G401 (cell line): ENCODE measurements at regions not wholly inside any gene's neighbourhood (a gene's known extent, or its start where the extent isn't known, plus 50 kb on each side); places are given as distances from the start of the nearest gene placed in this dataset.
"Not testable (repeated sequence)": the region's sequence is repeated elsewhere in the genome, so short reads cannot be mapped to it uniquely, and the experiment has no call there.

Experiments
- DNase-seq: peaks from one replicate; pipeline ENCODE4 v3.0.0-alpha.2; 2015; ENCODE audit warnings: low spot score
- in situ Hi-C: cut with HindIII; loops from 2 replicates; pipeline ENCODE4 v1.10.0; 2016; ENCODE audit warnings: low sequenced_read_pairs, mixed read lengths

DNA sequence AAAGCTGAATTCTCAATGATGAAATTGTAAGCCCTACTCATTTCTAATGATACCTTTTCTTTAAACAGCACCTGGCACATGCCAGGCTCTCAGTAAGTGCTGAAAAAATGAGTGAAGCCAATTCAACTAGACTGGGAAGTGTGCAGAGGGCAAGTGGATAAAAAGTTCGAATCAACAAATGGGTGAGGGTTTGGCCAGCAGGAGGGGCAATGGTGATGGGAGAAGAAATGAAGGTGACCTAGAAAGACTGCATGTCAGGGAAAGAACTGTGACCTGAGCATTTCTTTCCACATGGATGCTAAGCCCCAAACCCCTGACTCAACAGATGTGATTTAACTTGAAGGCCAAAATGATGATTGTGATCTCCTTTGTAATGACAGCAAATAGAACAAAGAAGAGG, 54.6 kb downstream of the DKK1 start:
- in situ Hi-C loops = no loop called here
- DNase-seq = no peak

DNA sequence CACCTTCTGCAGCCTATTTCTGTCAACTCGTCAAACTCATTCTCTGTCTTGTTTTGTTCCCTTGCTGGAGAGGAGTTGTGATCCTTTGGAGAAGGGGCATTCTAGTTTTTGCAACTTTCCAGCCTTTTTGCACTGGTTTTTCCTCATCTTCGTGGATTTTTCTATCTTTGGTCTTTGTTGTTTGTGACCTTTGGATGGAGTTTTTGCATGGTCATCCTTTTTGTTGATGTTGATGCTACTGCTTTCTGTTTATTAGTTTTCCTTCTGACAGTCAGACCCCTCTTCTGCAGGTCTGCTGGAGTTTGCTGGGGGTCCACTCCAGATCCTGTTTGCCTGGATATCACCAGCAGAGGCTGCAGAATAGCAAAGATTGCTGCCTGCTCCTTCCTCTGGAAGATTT, 60.1 kb downstream of the DKK1 start:
- DNase-seq, in situ Hi-C loops: not testable (repeated sequence)

DNA sequence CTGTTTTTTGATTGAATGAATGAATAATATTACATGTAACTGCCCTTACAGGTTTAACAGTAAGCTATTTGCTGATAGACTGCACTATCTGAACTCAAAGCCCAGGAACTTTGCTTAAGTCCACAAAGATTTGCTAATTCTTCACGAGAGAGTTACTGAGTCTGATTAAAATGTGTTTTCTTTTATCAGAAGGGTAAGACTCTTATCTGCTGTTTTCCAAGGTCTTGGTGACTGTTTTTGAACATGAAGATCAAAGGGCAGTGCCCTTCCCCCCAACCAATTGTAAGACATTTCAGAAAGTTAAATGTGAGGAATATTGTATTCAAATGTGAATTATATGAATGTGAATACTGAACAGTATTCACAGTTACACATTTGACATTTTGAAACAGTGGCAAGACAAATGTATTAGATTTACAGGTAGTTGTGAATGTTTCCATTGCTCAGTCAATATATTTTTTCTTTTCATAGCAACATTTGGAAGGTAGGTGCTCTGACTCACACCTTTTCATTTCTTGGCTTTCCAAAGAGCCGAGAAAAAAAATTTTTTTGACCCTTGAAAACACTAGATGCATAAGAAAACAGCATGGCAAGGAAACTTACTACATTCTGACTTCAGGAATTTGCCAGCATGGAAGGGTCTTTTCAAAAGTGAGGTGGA, 62.7 kb downstream of the DKK1 start:
- in situ Hi-C loops = no loop called here

DNA sequence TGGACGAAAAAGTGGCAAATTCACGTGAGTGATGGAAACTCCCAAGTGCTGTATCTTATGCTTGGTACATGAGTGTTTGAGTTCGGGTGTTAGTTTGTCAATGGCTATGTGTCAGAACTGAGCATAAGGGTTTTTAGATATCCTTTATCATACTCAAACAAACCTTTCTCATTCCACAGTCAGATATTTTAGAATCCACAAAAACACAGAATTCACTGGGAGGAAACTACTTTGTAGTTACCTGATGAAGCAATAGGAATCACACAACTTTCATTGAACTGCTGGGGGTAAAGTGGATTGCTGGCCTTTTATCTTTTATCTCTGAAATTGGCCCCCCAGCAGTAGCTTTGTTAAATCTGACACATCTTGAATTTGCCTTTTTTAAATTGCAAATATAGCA, 64.0 kb downstream of the DKK1 start:
- in situ Hi-C loops = no loop called here
- no peak for DNase-seq

More for the DNA sequence above, 62.7 kb downstream of the DKK1 start:
- DNase-seq = no peak

DNA sequence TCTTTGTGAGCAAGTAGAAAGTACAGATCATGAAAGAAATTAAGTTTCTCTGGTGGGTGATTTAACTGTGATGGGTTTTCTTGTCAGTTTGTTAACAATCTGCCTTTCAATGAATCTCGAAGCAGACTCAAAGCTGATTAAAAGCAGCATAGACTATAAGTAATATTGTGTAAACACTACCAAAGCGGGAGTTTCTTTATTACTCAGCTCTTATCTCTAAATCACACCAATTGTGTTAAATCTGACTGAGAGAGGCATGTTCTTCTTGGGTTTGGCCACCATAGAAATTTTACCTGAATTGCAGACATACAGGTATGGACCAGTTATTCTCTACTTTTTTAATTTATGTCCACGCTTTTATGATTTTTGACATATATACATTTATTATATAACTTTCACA, 65.2 kb downstream of the DKK1 start:
- no peak for DNase-seq
- in situ Hi-C loops = no loop called here

DNA sequence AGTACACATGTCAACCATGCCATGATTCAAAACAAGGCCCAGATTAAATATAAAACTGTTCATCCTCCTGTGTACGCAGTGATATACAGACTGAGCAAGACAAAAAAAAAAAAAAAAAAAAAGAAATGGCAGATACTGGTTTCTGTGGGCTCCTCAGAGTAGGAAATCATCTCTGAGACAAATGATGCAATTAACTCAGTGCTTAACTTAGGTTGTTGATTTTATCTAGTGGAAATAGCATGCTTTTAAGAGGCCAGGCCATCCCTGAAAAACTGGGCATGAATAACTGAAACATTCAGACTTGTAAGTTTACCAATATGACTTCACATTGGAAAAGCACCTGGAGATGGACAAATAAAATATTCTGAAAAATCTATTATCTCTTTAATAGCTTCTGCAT, 69.0 kb downstream of the DKK1 start:
- in situ Hi-C loops = no loop called here
- no peak for DNase-seq

DNA sequence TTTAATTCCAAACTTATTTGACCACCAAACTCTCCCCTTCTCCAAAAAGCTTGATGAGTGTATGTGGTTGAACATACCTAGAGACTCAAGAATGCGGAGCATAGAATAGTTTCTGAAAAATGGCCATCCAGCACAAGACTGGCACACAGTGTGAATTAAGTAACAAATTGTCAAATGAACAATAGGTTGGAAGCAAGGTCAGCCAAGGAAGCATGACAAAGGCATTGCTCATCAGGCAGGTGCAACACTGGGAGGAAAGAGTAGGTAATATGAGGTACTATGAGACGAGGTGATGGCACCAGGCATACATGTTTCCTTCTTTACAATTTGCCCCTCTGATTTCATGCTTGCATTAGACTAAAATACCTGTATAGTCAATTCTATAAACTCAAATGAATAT, 73.7 kb downstream of the DKK1 start:
- no peak for DNase-seq
- in situ Hi-C loops = no loop called here

DNA sequence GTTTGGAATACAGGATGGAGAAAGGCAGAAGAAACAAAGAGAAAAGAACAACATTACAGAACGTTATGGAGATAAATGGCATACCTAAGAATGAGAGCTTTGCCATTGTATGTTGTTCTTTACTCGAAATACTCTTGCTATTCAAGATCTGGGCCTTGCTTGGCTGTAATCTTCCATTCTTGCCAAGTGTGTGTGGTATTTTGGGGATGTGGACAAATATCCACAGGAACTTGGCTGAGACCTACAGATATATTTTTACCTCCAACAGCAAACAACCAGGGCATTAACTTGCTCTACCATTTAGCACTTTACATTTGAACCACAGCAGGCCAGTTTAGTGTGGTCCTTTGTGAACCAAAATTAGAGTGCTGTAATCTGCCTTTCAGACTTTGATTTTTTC, 76.3 kb downstream of the DKK1 start:
- in situ Hi-C loops = no loop called here
- DNase-seq = no peak

DNA sequence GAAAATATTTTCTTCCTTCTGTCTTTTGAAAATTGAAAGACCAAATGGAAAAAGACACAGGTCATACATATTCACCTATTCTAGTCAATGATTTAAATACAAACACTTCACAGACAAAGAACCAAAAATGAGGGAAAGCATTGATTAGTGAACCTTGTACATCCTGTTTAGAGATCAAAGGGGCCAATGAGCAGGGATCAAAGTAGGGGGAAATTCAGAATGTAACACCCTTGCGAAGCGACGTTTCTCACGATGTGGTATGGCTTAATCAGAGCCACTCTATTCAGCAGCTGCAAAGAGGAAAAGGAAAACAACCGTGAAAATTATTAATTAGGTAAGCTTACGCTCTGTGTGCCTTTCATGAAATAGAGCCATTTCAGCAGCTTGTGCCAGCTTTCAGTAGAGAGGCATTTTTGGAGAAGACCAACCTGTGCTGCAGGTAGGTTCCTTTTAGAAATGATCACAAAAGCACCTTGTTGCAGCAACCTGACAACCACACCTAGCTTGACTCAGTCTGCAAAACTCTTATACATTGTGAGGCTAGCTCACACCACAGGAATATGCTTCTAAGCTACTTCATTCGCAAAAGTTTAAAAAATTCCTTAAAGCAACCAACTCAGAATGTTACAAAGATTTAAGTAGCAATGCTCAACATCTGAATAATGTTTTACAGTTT, 78.0 kb downstream of the DKK1 start:
- in situ Hi-C loops = no loop called here
- no peak for DNase-seq

DNA sequence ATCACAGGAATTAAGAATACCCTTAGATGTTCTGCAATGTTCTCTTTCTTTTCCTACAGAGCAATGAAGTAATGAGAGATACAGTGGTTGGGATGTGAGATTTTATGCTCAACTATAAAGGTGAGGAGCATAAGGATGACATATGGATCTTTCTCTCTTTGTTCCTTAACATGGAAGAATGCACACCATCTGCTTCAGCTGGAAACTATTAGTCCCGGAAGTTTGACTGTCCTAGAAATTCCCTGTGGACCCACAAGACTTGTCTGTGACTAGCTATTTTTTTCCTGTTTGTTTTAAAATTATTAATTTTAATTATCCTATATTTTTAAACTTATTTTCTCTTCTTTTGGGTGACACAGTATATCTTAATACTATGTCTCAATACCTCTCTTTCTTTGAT, 80.2 kb downstream of the DKK1 start:
- DNase-seq = no peak
- in situ Hi-C loops = no loop called here

DNA sequence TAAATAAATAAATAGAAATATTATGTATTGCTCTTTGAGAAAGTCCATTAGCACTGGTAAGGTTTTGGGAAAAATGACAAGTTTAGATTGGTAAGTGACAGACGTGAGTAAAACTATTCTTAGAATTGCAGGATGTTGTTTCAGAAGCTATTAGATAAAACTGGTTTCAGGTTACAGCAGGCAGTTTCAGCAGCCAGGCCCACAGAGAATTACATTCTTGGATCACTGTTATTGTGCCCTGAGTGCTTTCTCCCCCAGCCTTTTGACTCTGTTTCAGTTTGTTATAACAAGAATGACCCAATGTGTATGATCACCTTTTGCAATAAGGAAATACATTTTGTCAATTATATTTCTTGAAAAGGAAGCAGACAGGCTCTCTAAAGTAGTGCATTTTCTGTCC, 86.5 kb downstream of the DKK1 start:
- in situ Hi-C loops = no loop called here
- DNase-seq = no peak

DNA sequence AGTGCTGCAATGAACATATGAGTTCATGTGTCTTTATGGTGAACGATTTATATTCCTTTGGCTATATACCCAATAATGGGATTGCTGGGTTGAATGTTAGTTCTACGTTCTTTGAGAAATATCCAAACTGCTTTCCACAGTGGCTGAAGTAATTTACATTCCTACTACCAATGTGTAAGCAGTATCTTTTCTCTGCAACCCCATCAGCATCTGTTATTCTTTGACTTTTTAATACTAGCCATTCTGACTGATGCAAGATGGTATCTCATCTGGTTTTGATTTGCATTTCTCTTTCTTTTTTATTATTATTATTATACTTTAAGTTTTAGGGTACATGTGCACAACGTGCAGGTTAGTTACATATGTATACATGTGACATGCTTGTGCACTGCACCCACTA, 89.7 kb downstream of the DKK1 start:
- DNase-seq, in situ Hi-C loops: not testable (repeated sequence)

DNA sequence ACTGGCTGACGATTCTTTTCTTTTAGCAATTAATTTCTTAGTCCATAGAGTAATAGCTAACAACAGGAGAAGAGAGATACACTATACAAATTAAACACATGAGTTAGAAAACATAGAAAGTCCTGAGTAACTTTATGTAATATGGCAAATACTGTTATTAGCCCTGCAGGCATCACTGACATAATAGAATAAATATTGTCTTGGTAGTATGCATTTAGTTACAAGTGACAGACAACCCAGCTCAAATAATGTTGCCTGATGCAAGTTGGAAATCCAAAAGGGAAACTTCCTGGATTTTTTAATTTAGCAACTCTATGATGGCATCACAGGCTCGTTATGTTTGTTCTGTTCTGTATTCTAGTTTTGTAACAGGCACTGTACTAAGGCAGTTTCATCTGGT, 95.1 kb downstream of the DKK1 start:
- DNase-seq = no peak
- in situ Hi-C loops = no loop called here

DNA sequence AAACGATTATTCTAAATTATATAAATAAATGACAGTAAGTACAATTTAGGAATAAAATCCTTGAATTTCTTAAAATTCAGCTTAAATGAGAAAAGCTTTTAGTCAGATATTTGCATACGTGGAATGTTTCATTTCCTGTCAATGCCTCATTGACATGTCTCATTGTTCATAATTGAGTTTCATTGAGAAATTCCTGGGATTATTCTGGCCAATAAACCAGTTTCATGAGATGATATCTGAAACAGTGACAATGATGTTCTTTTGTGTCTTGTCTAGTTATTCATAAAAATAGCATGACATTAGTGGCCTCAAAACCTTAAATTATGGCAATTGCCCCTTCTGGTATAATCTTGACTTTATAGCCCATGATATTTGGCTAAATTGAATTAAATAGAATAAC, 95.8 kb downstream of the DKK1 start:
- in situ Hi-C loops = no loop called here

DNA sequence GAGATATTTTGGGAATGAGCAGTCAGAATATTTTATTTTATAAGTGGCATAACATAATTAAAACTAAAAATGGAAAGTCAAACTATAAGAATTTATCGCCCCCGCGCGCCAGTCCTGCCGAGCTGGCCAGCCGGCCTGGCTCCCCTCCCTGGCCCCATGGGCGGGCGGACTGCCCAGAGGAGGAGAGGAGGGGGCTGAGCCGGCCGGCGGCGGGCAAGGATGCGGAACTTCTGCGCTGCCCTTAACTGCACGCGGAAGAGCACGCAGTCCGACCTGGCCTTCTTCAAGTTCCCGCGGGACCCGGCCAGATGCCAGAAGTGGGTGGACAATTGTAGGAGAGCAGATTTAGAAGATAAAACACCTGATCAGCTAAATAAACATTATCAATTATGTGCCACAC, 96.8 kb downstream of the DKK1 start:
- no peak for DNase-seq
- in situ Hi-C loops = no loop called here

More for the DNA sequence above, 95.8 kb downstream of the DKK1 start:
- no peak for DNase-seq

DNA sequence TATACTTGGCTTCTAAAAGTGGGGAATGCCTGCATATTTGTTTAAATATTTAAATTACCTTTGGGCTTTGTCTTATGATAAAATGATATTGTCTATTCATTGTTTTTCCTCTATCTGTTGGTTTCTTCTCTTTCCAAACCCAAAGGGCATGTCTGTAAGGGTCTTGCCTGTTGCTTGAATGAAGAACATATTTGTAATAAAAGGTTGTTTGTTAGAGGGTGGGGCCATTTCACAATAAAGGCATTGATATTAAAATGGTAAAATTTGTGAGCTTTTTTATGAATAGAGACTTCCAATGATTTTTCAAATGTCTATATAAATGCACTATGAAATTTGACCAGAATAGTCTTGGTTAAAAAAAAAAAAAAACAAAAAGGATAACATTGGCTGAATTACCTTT, 105.2 kb downstream of the DKK1 start:
- no peak for DNase-seq
- in situ Hi-C loops = no loop called here

DNA sequence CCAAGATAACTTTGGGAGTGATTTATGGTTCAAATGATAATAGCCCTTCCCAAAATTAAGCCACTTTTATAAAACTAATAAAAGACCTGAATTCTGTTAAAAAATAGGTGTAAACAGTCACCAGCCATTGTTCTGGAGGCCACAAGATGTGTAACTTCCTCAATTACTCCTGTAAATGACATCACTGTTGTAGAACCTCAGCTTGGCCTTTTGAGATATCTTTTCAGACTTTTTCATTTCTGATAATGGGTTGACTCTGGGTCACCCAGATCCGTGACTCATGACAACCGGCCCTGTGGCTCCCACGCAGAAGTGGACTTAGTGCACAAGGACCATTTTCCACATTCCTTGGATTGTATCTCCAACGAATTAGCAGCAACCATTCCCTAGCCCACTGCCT, 106.6 kb downstream of the DKK1 start:
- DNase-seq = no peak
- in situ Hi-C loops = no loop called here

DNA sequence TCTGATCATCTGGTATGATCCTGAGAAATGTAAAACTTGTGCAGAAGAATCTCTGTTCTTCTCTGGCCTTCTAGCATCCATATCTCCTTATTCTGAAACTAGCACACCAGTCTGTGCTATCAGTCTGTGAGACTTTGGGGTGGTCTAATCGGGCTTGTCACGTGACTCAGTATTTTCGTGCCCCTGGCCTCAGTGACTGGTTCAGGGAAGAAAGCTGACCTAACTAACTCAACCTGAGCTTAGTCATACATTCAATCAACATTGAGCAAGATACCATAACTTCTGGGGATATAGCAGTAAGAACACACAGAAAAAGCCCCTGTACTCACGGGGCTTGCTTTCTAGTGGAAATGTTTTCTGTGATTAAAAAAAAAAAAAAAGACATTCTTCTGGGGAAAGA, 109.3 kb downstream of the DKK1 start:
- no peak for DNase-seq
- in situ Hi-C loops = no loop called here

DNA sequence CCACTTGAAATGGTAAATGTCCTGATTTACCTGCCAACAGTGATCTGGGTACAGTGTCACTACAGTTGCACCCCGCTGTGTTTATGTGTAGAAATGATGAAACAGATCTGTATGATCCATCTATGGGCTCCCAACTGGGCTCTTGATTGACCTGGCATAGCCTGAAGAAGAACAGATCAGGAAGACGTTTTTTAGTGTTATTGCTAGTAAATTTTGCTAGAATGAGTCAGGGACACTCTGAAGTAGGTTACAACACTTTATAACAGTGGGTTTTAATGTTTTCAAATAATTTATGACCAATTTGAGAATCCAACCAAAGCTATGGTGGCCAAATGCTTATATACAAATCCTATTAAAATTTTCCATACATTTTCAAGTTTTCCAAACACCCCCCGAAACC, 110.3 kb downstream of the DKK1 start:
- in situ Hi-C loops = no loop called here
- no peak for DNase-seq

DNA sequence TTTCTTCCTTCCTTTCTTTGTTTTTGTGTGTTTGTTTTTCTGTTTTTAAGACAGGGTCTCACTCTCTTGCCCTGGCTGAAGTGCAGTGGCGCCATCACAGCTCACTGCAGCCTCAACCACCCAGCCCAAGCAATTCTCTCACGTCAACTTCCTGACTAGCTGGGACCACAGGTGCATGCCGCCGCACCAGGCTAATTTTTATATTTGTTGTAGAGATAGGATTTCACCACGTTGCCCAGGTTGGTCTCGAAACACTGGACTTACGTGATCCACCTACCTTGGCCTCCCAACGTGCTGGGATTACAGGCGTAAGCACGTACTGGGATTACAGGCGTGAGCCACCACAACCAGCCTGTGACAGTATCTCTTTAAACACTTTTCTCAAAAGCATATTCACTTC, 120.7 kb downstream of the DKK1 start:
- no peak for DNase-seq
- in situ Hi-C loops = no loop called here

DNA sequence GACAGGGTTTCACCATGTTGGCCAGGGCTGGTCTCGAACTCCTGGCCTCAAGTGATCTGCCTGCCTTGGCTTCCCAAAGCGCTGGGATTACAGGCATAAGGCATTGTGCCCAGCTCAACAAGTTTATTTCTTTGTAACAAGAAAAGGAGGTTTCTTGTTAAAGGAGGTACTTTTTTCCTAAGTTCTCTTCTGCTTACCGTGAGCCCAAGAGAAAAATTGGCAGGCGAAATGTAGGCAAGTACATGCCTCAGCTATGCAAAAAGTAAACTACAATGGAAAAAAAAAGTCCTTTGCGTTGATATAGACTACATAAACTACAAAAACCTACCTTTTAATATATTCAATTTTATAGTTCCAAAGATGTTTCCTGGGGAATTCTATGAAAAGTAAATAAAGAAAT, 122.6 kb downstream of the DKK1 start:
- in situ Hi-C loops = no loop called here
- no peak for DNase-seq
